Heart left ventricle (tissue), 16 donors: ENCODE measurements at regions not wholly inside any gene's neighbourhood (a gene's known extent, or its start where the extent isn't known, plus 50 kb on each side); places are given as distances from the start of the nearest gene placed in this dataset.

Source experiments
- ATAC-seq, 4 donors: fragments of 200-7000 bp; cut with Tn5 transposase; one replicate each; pipeline ENCODE4 v1.9.1; 2020 to 2022; ENCODE audit warnings: moderate library complexity in 4 of 4, mild to moderate bottlenecking in 3 of 4, moderate number of reproducible peaks in 1 of 4
- DNase-seq, 5 donors: peaks; one replicate each; pipeline ENCODE4 v3.0.0-alpha.2; 2020
- H3K27ac ChIP-seq, 12 donors: fragments of 200-600 bp; sonication (generic) in 4 of 12; one replicate each; pipeline versions ENCODE4 v1.5.0 to v1.8.0; 2016 to 2022; ENCODE audit warnings: mild to moderate bottlenecking in 2 of 12
- H3K27me3 ChIP-seq, 9 donors: fragments of 200-600 bp; sonication (generic) in 2 of 9; one replicate each; pipeline versions ENCODE4 v1.5.1 to v1.8.0; 2016 to 2022; ENCODE audit warnings: mild to moderate bottlenecking in 3 of 9
- H3K36me3 ChIP-seq, 9 donors: fragments of 200-600 bp; sonication (generic) in 2 of 9; one replicate each; pipeline versions ENCODE4 v1.5.0 to v1.8.0; 2018 to 2022; ENCODE audit warnings: mild to moderate bottlenecking in 2 of 9
- H3K4me1 ChIP-seq, 12 donors: fragments of 200-600 bp; sonication (generic) in 4 of 12; one replicate each; pipeline versions ENCODE4 v1.5.0 to v1.8.0; 2016 to 2022; ENCODE audit warnings: mild to moderate bottlenecking in 3 of 12
- H3K4me3 ChIP-seq, 12 donors: fragments of 200-600 bp; sonication (generic) in 4 of 12; one replicate each; pipeline versions ENCODE4 v1.5.0 to v1.8.0; 2017 to 2022; ENCODE audit warnings: mild to moderate bottlenecking in 9 of 12, moderate library complexity in 4 of 12
- H3K9me3 ChIP-seq, 12 donors: fragments of 200-600 bp; sonication (generic) in 4 of 12; one replicate each; pipeline versions ENCODE4 v1.5.0 to v1.8.0; 2016 to 2022; ENCODE audit warnings: mild to moderate bottlenecking in 1 of 12
- CTCF ChIP-seq, 12 donors: fragments of 200-600 bp; sonication (generic) in 4 of 12; IDR thresholded peaks; one replicate each; pipeline versions ENCODE4 v1.5.0 to v1.8.0; 2018 to 2022; ENCODE audit warnings: antibody characterized with exemption in 12 of 12, mild to moderate bottlenecking in 5 of 12
- POLR2A ChIP-seq, 2 donors: fragments of 450-650 bp; IDR thresholded peaks; one replicate each; pipeline ENCODE4 v1.6.1; 2017; ENCODE audit warnings: antibody characterized with exemption in 2 of 2, mild to moderate bottlenecking in 2 of 2, moderate library complexity in 2 of 2
- WGBS, 4 donors: extraction: QIAGEN DNeasy Blood & Tissue Kit in 2 of 4; methylation state at CpG; one replicate each; pipeline versions ENCODE4 v1.1.5 to v1.1.7; 2013 to 2018; 5-methylcytosine and 5-hydroxymethylcytosine counted together
- intact Hi-C, 10 donors: fragments of 100-400 bp; cut with DNase I; formaldehyde crosslinking; loops; one replicate each; pipeline versions ENCODE4 v1.11.1 to v1.14.2; 2022
- donor health status: ischemic (EF 13 %, LVEDD 7.1; RV severe dilation, severe dysfunction).
- donor health status: healthy with polysubstance abuse.
- donor health status: DM: no; HTN: yes; CAD: no.
- donor health status: DM: no; HTN: no; CAD: no.
- donor health status: ischemic (EF 25% LVEDD 6.9; RV normal size, moderate dysfunction).
- donor health status: ischemic (EF 25% LVEDD 5.7; RV mildly dilated, moderate dysfunction).
- donor health status: healthy.
- donor health status: DM: yes; HTN: yes; CAD: no.
- donor health status: ischemic (EF 35%, LVEDD 5.7; RV mildly dilated, moderate dysfunction).
- donor health status: nonischemic (EF 11% LVEDD 7.7; RV severe dilation, severe dysfunction).
- donor health status: DM: yes; HTN: yes; CAD: no.
- donor health status: PGD.
- donor health status: ischemic (EF 29% LVEDD 5.4; RV normal size, mild dysfunction).
- donor health status: nonischemic (EF 23%, LVEDD 6.1; RV moderate dilation, normal function).

GRCh38 chr20:16919841-16920240 lies 171.7 kb downstream of the OTOR start:
- H3K27me3 ChIP-seq, result no peaks in the 10 kb centered on the region
- ATAC-seq (no peak), DNase-seq (no peak)
- intact Hi-C loops, result no loop called here
- no peaks in the 10 kb centered on the region for H3K4me1 ChIP-seq
- no peaks in the 10 kb centered on the region for H3K36me3 ChIP-seq
- 57 to 68% (median 62%) methylated on average over 5 of the region's 5 CpGs for WGBS, 4 donors
- H3K27ac ChIP-seq, result no peak overlapping the region
- H3K4me3 ChIP-seq, result no peak overlapping the region
- no peaks in the 10 kb centered on the region for H3K9me3 ChIP-seq
- TF ChIP-seq POLR2A (IDR thresholded peaks at IDR 0.05), result no peak
- no peak for TF ChIP-seq CTCF (IDR thresholded peaks at IDR 0.05)

GRCh38 chr20:16922834-16923233 lies 174.7 kb downstream of the OTOR start:
- Histone ChIP-seq H3K36me3 (no peaks in the 10 kb centered on the region), H3K4me1 (no peaks in the 10 kb centered on the region), H3K27ac (no peak overlapping the region), H3K4me3 (no peak overlapping the region), H3K27me3 (no peaks in the 10 kb centered on the region), H3K9me3 (no peaks in the 10 kb centered on the region)
- intact Hi-C loops, result no loop called here
- ATAC-seq (no peak), DNase-seq (no peak)
- no peak for TF ChIP-seq POLR2A (IDR thresholded peaks at IDR 0.05)
- no peak for TF ChIP-seq CTCF (IDR thresholded peaks at IDR 0.05)
- WGBS, 4 donors, result 49 to 61% (median 53%) methylated on average over 3 of the region's 3 CpGs

GRCh38 chr20:16926626-16927430 lies 178.7 kb downstream of the OTOR start:
- Histone ChIP-seq H3K4me1 (no peaks in the 10 kb centered on the region), H3K27ac (no peak overlapping the region), H3K36me3 (no peaks in the 10 kb centered on the region), H3K27me3 (no peaks in the 10 kb centered on the region), H3K4me3 (no peak overlapping the region), H3K9me3 (no peaks in the 10 kb centered on the region)
- TF ChIP-seq POLR2A (IDR thresholded peaks at IDR 0.05) (no peak), CTCF (IDR thresholded peaks at IDR 0.05) (no peak)
- DNase-seq (no peak), ATAC-seq (no peak)
- 84 to 92% (median 88%) methylated on average over 11 of the region's 11 CpGs for WGBS, 4 donors
- intact Hi-C loops, result no loop called here

GRCh38 chr20:16929756-16930155 lies 181.6 kb downstream of the OTOR start:
- TF ChIP-seq POLR2A (IDR thresholded peaks at IDR 0.05) (no peak), CTCF (IDR thresholded peaks at IDR 0.05) (no peak)
- Histone ChIP-seq H3K9me3 (no peaks in the 10 kb centered on the region), H3K4me3 (no peak overlapping the region), H3K4me1 (no peaks in the 10 kb centered on the region), H3K27me3 (no peaks in the 10 kb centered on the region), H3K36me3 (no peaks in the 10 kb centered on the region), H3K27ac (no peak overlapping the region)
- ATAC-seq, result no peak
- intact Hi-C loops, result no loop called here
- DNase-seq, result no peak
